DMS 273 (cell line): ENCODE measurements at regions not wholly inside any gene's neighbourhood (a gene's known extent, or its start where the extent isn't known, plus 50 kb on each side); places are given as distances from the start of the nearest gene placed in this dataset.
A peak's percentile ranks its signal among the peaks of the same experiment; 100 is the strongest.

Experiments used
- DNase-seq: peaks from one replicate; lab custom pipeline; 2025; ENCODE audit not compliant: unreplicated experiment; lab: John Stamatoyannopoulos, UW

- DNase-seq, result no peak
These were observed 155.7 kb upstream of the SASH1 start for GRCh38 chr6:148186916-148187315.

GRCh38 chr6:148192310-148192709, 150.3 kb upstream of the SASH1 start:
- no peak for DNase-seq

GRCh38 chr6:148193063-148193680, 149.5 kb upstream of the SASH1 start:
- no peak for DNase-seq

GRCh38 chr6:148195511-148195910, 147.1 kb upstream of the SASH1 start:
- no peak for DNase-seq

GRCh38 chr6:148199584-148199983, 143.1 kb upstream of the SASH1 start:
- no peak for DNase-seq

GRCh38 chr6:148200293-148200692, 142.3 kb upstream of the SASH1 start:
- DNase-seq, result no peak

- no peak for DNase-seq
These were observed 141.9 kb upstream of the SASH1 start for GRCh38 chr6:148200781-148201180.

- peak; percentile 87 for DNase-seq
These were observed 139.2 kb upstream of the SASH1 start for GRCh38 chr6:148203281-148203925.

GRCh38 chr6:148203970-148204369, 138.7 kb upstream of the SASH1 start:
- peak; percentile 79 for DNase-seq

- no peak for DNase-seq
These were observed 134.3 kb upstream of the SASH1 start for GRCh38 chr6:148208298-148208697.

- DNase-seq, result no peak
These were observed 130.8 kb upstream of the SASH1 start for GRCh38 chr6:148211777-148212324.

- no peak for DNase-seq
These were observed 130.3 kb upstream of the SASH1 start for GRCh38 chr6:148212366-148212765.

GRCh38 chr6:148213366-148213765, 129.3 kb upstream of the SASH1 start:
- DNase-seq, result no peak

GRCh38 chr6:148214667-148215066, 128.0 kb upstream of the SASH1 start:
- no peak for DNase-seq

- no peak for DNase-seq
These were observed 125.6 kb upstream of the SASH1 start for GRCh38 chr6:148217051-148217450.

- peak; percentile 66 for DNase-seq
These were observed 124.7 kb upstream of the SASH1 start for GRCh38 chr6:148217921-148218320.

- DNase-seq, result peak; percentile 47
These were observed 123.9 kb upstream of the SASH1 start for GRCh38 chr6:148218542-148219258.

- peak; percentile 18 for DNase-seq
These were observed 121.2 kb upstream of the SASH1 start for GRCh38 chr6:148221196-148221979.

- no peak for DNase-seq
These were observed 120.3 kb upstream of the SASH1 start for GRCh38 chr6:148222376-148222775.

GRCh38 chr6:148222846-148223245, 119.8 kb upstream of the SASH1 start:
- DNase-seq, result no peak

- DNase-seq, result no peak
These were observed 119.2 kb upstream of the SASH1 start for GRCh38 chr6:148223424-148223842.
